ENCODE measurements at regions not wholly inside any gene's neighbourhood (a gene's known extent, or its start where the extent isn't known, plus 50 kb on each side); places are given as distances from the start of the nearest gene placed in this dataset.

GRCh38 chr17:62891659-62892058 is 74.4 kb upstream of the TANC2 start:
- Histone ChIP-seq H3K9me3 (replicated peaks; ENCODE audit: control insufficient read depth, insufficient read depth, low read depth, low read length) (no peaks in the 10 kb centered on the region), H3K27ac (ENCODE audit: extremely low read depth, low read depth, low read length) (no peak overlapping the region), H3K4me2 (ENCODE audit: insufficient read depth, low read length) (no peak overlapping the region), H3K9me1 (ENCODE audit: control insufficient read depth, insufficient read depth, low read length) (no peaks in the 10 kb centered on the region), H3K4me3 (no peak overlapping the region), H3K36me3 (ENCODE audit: control insufficient read depth, insufficient read depth, low read length) (no peaks in the 10 kb centered on the region), H3K79me2 (ENCODE audit: control insufficient read depth, insufficient read depth, low read length) (no peaks in the 10 kb centered on the region), H3K27me3 (ENCODE audit: control insufficient read depth in 2 of 2, insufficient read depth in 2 of 2, low read length in 2 of 2) (peaks cover 3 to 21% of the 10 kb centered on the region in 2 experiments; a peak in 2 of 5 replicates), H3K9ac (ENCODE audit: insufficient read depth in 1 of 2, low read depth in 2 of 2, low read length in 2 of 2) (no peak overlapping the region), H4K20me1 (replicated peaks; ENCODE audit: control insufficient read depth, insufficient read depth, low read length) (no peaks in the 10 kb centered on the region), H3K4me1 (replicated peaks in 1 of 2; ENCODE audit: control insufficient read depth in 2 of 2, insufficient read depth in 2 of 2, low read length in 2 of 2) (no peaks in the 10 kb centered on the region), H2AFZ (ENCODE audit: low read depth, low read length) (no peak overlapping the region)
- 18% methylated on average over 3 of the region's 3 CpGs for WGBS (ENCODE audit: insufficient coverage, low coverage, missing lambda C conversion rate)
- BruUV-seq (replicated peaks): no TSS peak
- no peak for FAIRE-seq
- no peak for ATAC-seq
- POLR2A ChIA-PET: interaction anchor here (1.2 to 1.7 kb wide), 2 partner anchors 13 to 37 kb away, joined by 3 to 4 read pairs; no protein-coding TSS in a partner anchor
- in situ Hi-C loops (cut with MboI): no loop called here
- CTCF ChIA-PET (ENCODE audit: low intra/inter-chr PET ratio): no interaction called here
- no peak for DNase-seq (ENCODE audit: extremely low read depth in 1 of 4, low spot score in 3 of 4)
- intact Hi-C loops (cut with micrococcal nuclease): no loop called here
- TF ChIP-seq SPI1 (IDR thresholded peaks at IDR 0.05; ENCODE audit: borderline replicate concordance, low read depth, low read length) (no peak), CBX2 (IDR thresholded peaks at IDR 0.05; ENCODE audit: insufficient read depth, low read length, poor library complexity, severe bottlenecking) (no peak), LARP7 (IDR thresholded peaks at IDR 0.05) (no peak), SRSF9 (IDR thresholded peaks at IDR 0.05; ENCODE audit: borderline replicate concordance, low read depth, low read length) (no peak), LEF1 (IDR thresholded peaks at IDR 0.05) (no peak), STAT5A (IDR thresholded peaks at IDR 0.05; ENCODE audit: borderline replicate concordance, low read length) (no peak), RBM22 (IDR thresholded peaks at IDR 0.05; ENCODE audit: low read depth, low read length, poor library complexity, severe bottlenecking) (no peak), CBX5 (IDR thresholded peaks at IDR 0.05; ENCODE audit: borderline replicate concordance, low read depth) (no peak), CHD7 (IDR thresholded peaks at IDR 0.05; ENCODE audit: low read depth, low read length) (no peak), PPARD (CRISPR knock-in tag; IDR thresholded peaks at IDR 0.05) (no peak), PKNOX1 (IDR thresholded peaks at IDR 0.05) (no peak), MEIS2 (IDR thresholded peaks at IDR 0.05; ENCODE audit: partially characterized antibody) (no peak)
